ENCODE measurements at regions not wholly inside any gene's neighbourhood (a gene's known extent, or its start where the extent isn't known, plus 50 kb on each side); places are given as distances from the start of the nearest gene placed in this dataset.

DNA sequence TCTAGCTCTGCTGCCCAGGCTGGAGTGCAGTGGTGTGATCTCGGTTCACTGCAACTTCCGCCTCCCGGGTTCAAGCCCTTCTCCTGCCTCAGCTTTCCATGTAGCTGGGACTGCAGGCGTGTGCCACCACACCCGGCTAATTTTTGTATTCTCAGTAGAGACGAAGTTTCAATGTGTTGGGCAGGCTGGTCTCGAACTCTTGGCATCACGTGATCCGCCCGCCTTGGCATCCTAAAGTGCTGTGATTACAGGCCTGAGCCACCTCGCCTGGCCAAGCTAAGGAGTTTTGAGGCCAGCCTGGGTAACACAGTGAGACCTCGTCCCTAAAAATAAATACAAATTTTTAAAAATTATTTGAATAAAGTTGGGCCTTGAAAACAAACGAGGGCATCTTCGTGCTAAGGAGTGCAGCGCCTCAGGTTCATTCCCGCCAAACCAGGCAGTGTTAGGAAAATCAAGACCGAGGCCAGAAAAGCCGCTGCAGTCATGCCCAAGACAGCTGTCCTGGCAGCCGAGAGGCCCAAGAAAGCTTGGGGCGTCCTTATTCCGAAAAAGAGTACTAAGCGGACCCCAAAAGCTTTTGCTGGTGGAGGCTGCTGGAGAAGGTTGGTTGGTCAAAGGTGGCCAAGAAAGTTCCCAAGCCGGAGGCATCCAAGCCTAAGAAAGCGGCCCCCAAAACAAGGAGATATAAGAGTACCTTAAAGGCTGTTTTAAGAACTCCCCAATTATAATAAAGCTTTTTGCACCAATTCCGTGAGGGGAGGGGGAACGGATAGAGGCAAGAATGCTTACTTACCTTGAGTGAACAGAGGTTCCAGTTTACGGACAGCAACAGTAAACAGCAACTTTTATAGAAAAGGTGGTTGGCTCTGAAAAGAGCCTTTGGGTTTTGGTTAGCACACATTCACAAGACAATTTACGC lies 109.0 kb downstream of the HFE start:
- peak; percentile 37; the same call in 1 of the 2 replicates for TF ChIP-seq POLR2AphosphoS5 (IDR thresholded peaks at IDR 0.05; ENCODE audit: low read depth, low read length)
- no peak for TF ChIP-seq POU2F2 (IDR thresholded peaks at IDR 0.05; ENCODE audit: low read depth, low read length)
- FAIRE-seq: no peak
- DNase-seq (ENCODE audit: insufficient read length, low spot score): no peak

DNA sequence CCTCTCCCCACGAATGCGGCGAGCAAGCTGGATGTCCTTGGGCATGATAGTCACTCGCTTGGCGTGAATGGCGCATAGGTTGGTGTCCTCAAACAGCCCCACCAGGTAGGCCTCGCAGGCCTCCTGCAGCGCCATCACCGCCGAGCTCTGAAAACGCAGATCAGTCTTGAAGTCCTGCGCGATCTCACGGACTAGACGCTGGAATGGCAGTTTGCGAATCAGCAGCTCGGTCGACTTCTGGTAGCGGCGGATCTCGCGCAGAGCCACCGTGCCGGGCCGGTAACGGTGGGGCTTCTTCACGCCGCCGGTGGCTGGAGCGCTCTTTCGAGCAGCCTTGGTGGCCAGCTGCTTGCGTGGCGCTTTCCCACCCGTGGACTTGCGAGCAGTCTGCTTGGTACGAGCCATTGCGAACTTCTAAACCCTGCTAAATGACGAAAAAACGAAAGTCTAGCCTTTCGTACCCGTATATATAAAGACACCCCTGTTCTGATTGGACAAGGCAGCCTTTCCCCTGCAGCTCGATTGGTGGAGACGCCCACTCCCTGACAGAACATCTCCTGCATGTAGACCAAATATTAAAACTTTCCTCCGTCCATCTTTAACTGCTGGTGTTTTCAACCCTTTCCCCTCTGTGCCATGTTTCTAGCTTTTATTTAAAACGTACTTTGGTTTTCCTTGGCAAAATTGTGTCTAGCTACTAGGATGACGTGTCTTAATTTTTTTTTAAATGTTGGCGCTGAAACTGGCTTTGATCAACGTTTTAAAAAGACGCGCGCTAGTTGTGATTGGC lies 109.8 kb downstream of the HFE start:
- no peak for DNase-seq (ENCODE audit: insufficient read length, low spot score)
- no peak for TF ChIP-seq PAX5 (IDR thresholded peaks at IDR 0.05; ENCODE audit: insufficient read depth, low read length, severe bottlenecking)
- no peak for TF ChIP-seq SPI1 (IDR thresholded peaks at IDR 0.05; ENCODE audit: low read depth, low read length)
- peak; percentile 90 for TF ChIP-seq TAF1 (IDR thresholded peaks at IDR 0.05; ENCODE audit: low read depth, low read length)
- peak; percentile 93 for TF ChIP-seq POU2F2 (IDR thresholded peaks at IDR 0.05; ENCODE audit: low read depth, low read length)
- peak; percentile 99 for TF ChIP-seq POLR2AphosphoS5 (IDR thresholded peaks at IDR 0.05; ENCODE audit: low read depth, low read length)
- peak; percentile 99 for TF ChIP-seq POLR2A (IDR thresholded peaks at IDR 0.05; ENCODE audit: low read depth, low read length)
- FAIRE-seq: peak; percentile 87

DNA sequence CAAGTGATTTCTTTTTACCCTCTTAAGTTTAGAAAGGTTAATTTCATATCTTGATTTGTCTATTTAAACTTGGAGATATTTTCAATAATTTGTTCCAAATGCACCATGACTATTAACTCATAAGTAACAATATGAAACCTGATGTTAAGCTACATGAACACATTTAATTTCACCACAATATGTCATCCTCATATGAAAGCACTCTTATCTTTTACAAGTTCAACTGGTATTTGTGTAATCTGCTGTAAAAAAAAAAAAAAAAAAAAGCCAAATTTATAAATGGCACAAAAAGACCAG lies 110.4 kb downstream of the HFE start:
- TF ChIP-seq TAF1 (IDR thresholded peaks at IDR 0.05; ENCODE audit: low read depth, low read length): no peak
- no peak for TF ChIP-seq POLR2A (IDR thresholded peaks at IDR 0.05; ENCODE audit: low read depth, low read length)
- TF ChIP-seq POLR2AphosphoS5 (IDR thresholded peaks at IDR 0.05; ENCODE audit: low read depth, low read length): no peak
- no peak for TF ChIP-seq PAX5 (IDR thresholded peaks at IDR 0.05; ENCODE audit: insufficient read depth, low read length, severe bottlenecking)
- no peak for TF ChIP-seq POU2F2 (IDR thresholded peaks at IDR 0.05; ENCODE audit: low read depth, low read length)
- TF ChIP-seq SPI1 (IDR thresholded peaks at IDR 0.05; ENCODE audit: low read depth, low read length): no peak
- DNase-seq (ENCODE audit: insufficient read length, low spot score) (no peak), FAIRE-seq (no peak)

DNA sequence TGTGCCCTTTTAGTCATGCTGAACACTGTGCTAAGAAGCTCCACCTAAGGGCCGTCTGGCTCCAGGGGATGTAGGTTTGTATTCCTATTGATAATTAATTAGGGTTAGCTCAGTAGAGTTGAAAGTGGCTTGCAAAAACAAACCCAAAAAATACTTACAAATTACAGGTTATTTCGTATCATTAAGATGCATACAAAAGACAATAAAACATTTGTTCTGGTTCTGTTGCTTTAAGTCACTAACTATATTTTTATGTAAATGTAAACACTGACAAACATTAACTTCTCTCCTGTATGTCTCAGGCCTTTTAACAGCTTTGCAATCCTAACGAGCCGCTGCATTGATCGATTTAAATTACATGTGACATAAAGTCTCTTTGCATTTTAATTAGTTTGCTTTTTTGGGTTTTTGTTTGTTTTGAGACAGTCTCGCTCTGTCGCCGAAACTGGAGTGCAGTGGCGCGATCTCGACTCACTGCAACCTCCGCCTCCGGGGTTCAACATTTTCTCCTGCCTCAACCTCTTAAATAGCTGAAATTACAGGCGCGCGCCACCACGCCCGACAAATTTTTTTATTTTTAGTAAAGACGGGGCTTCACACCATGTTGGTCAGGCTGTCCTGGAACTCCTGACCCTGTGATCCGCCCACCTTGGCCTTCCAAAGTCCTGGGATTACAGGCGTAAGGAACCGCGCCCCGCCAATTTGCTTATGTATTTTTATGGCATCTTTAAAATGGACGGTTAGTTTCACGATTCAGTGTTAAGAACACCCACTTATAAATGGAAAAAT lies 110.9 kb downstream of the HFE start:
- no peak for TF ChIP-seq SPI1 (IDR thresholded peaks at IDR 0.05; ENCODE audit: low read depth, low read length)
- no peak for TF ChIP-seq POU2F2 (IDR thresholded peaks at IDR 0.05; ENCODE audit: low read depth, low read length)
- no peak for TF ChIP-seq TAF1 (IDR thresholded peaks at IDR 0.05; ENCODE audit: low read depth, low read length)
- no peak for TF ChIP-seq POLR2AphosphoS5 (IDR thresholded peaks at IDR 0.05; ENCODE audit: low read depth, low read length)
- no peak for TF ChIP-seq POLR2A (IDR thresholded peaks at IDR 0.05; ENCODE audit: low read depth, low read length)
- no peak for TF ChIP-seq PAX5 (IDR thresholded peaks at IDR 0.05; ENCODE audit: insufficient read depth, low read length, severe bottlenecking)
- FAIRE-seq (no peak), DNase-seq (ENCODE audit: insufficient read length, low spot score) (no peak)

DNA sequence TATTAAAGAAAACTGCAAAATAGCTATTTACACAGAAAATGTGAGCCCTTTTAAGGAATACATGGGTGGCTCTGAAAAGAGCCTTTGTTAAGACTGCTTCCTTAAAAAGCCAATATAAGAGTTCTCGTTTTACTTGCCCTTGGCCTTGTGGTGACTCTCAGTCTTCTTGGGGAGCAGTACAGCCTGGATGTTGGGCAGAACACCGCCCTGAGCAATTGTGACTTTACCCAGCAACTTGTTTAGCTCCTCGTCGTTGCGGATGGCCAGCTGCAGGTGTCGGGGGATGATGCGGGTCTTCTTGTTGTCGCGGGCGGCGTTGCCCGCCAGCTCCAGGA lies 111.5 kb downstream of the HFE start:
- FAIRE-seq (peak; percentile 33), DNase-seq (ENCODE audit: insufficient read length, low spot score) (no peak)
- TF ChIP-seq POU2F2 (IDR thresholded peaks at IDR 0.05; ENCODE audit: low read depth, low read length) (no peak), PAX5 (IDR thresholded peaks at IDR 0.05; ENCODE audit: insufficient read depth, low read length, severe bottlenecking) (no peak), POLR2AphosphoS5 (IDR thresholded peaks at IDR 0.05; ENCODE audit: low read depth, low read length) (peak; percentile 69), TAF1 (IDR thresholded peaks at IDR 0.05; ENCODE audit: low read depth, low read length) (no peak)

DNA sequence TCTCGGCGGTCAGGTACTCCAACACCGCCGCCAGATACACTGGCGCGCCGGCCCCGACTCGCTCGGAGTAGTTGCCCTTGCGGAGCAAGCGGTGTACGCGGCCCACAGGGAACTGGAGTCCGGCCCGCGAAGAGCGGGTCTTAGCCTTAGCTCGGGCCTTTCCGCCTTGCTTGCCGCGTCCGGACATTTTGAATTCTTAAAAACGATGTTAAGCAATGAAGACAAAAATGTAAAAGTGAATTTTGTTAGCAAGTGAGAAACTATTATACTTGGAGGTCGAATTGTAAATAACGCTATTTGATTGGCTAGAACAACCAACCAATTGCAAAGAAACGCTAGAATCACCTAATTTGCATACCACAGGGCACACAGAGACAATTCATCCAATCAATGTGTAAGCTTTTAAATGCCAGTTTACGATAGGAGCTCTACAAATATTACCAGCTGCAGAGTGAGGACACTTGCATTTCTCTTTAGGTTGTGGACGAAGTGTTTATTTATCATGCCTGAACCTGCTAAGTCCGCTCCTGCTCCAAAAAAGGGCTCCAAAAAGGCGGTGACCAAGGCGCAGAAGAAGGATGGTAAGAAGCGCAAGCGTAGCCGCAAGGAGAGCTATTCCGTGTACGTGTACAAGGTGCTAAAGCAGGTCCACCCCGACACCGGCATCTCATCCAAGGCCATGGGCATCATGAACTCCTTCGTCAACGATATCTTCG lies 112.0 kb downstream of the HFE start:
- TF ChIP-seq TAF1 (IDR thresholded peaks at IDR 0.05; ENCODE audit: low read depth, low read length): peak; percentile 85
- no peak for TF ChIP-seq PAX5 (IDR thresholded peaks at IDR 0.05; ENCODE audit: insufficient read depth, low read length, severe bottlenecking)
- TF ChIP-seq SPI1 (IDR thresholded peaks at IDR 0.05; ENCODE audit: low read depth, low read length): no peak
- peak; percentile 95 for TF ChIP-seq POLR2AphosphoS5 (IDR thresholded peaks at IDR 0.05; ENCODE audit: low read depth, low read length)
- TF ChIP-seq POLR2A (IDR thresholded peaks at IDR 0.05; ENCODE audit: low read depth, low read length): peak; percentile 96
- peak; percentile 85 for TF ChIP-seq POU2F2 (IDR thresholded peaks at IDR 0.05; ENCODE audit: low read depth, low read length)

DNA sequence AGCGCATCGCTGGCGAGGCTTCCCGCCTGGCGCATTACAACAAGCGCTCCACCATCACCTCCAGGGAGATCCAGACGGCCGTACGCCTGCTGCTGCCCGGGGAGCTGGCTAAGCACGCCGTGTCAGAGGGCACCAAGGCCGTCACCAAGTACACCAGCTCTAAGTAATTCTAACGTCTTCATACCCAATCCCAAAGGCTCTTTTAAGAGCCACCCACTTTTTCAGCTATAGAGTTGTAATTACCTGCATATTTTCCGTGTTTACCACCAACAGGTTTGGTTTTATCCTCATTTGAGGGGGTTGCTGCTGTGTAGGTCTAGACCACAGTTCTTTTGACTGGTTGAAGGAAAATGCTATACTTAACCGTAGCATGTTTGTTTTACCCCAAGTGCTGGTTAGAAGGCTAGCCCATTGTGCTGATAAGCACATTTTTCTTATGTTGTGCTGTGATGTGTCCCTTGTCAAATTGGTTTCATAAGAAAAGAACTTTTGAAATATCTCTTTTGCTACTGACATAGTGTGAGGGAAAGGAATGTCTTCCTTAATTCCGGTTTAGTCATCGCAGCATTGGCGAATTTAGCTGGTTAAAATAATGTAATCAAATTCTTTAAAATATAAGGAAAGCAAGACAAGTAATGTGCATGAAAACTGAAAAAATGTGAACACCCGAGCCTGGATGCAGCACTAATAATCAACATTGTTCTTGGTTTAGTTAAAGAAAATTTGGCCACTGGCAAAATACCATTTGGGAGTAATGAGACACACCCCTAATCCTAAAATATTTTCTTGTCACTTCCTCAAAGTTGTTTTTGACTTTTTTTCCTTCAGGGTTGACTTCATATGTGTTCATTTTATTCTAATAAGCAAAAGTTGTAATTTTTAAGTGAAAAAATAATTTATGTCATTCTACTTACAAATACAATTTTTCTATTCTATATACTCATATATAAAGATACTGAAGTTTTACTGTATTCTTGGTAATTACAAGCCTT lies 112.8 kb downstream of the HFE start:
- FAIRE-seq: no peak
- no peak for TF ChIP-seq PAX5 (IDR thresholded peaks at IDR 0.05; ENCODE audit: insufficient read depth, low read length, severe bottlenecking)
- no peak for TF ChIP-seq SPI1 (IDR thresholded peaks at IDR 0.05; ENCODE audit: low read depth, low read length)
- peak; percentile 61; the same call in 1 of the 2 replicates for TF ChIP-seq POLR2A (IDR thresholded peaks at IDR 0.05; ENCODE audit: low read depth, low read length)
- no peak for TF ChIP-seq TAF1 (IDR thresholded peaks at IDR 0.05; ENCODE audit: low read depth, low read length)
- peak; percentile 27; the same call in 1 of the 2 replicates for TF ChIP-seq POLR2AphosphoS5 (IDR thresholded peaks at IDR 0.05; ENCODE audit: low read depth, low read length)
- TF ChIP-seq POU2F2 (IDR thresholded peaks at IDR 0.05; ENCODE audit: low read depth, low read length): no peak
- no peak for DNase-seq (ENCODE audit: insufficient read length, low spot score)

More for the DNA sequence above, 112.0 kb downstream of the HFE start:
- FAIRE-seq (peak; percentile 85), DNase-seq (ENCODE audit: insufficient read length, low spot score) (no peak)

Measured in GM12891 (cell line).